Pancreas (tissue), 10 donors: ENCODE measurements at regions not wholly inside any gene's neighbourhood (a gene's known extent, or its start where the extent isn't known, plus 50 kb on each side); places are given as distances from the start of the nearest gene placed in this dataset.

Source experiments
- ATAC-seq, 4 donors: fragments of 200-7000 bp; cut with Tn5 transposase; one replicate each; pipeline versions ENCODE4 v1.8.0 to v1.9.1; 2020; ENCODE audit warnings: mild to moderate bottlenecking in 4 of 4, moderate library complexity in 4 of 4
- DNase-seq, 6 donors: peaks; one replicate each; pipeline ENCODE4 v3.0.0-alpha.2; 2020
- FAIRE-seq: peaks from 2 replicates; lab custom pipeline; 2012; peaks lifted over from hg19 to GRCh38; lab: Jason Lieb, UNC
- H3K27ac ChIP-seq, 4 donors: fragments of 200-600 bp; sonication (generic); 1 replicate in 3 of 4; 2 replicates in 1 of 4; pipeline versions ENCODE4 v1.5.0 to v1.8.0; 2020
- H3K27me3 ChIP-seq, 4 donors: fragments of 200-600 bp; one replicate each; pipeline ENCODE4 v1.8.0; 2021
- H3K36me3 ChIP-seq, 3 donors: fragments of 200-600 bp; sonication (generic) in 1 of 3; one replicate each; pipeline versions ENCODE4 v1.5.0 to v1.8.0; 2020 to 2021
- H3K4me1 ChIP-seq, 3 donors: fragments of 200-600 bp; one replicate each; pipeline ENCODE4 v1.8.0; 2021
- H3K4me3 ChIP-seq, 4 donors: fragments of 200-600 bp; sonication (generic) in 2 of 4; one replicate each; pipeline versions ENCODE4 v1.5.0 to v1.8.0; 2020 to 2021
- H3K9me3 ChIP-seq, 4 donors: fragments of 200-600 bp; one replicate each; pipeline ENCODE4 v1.8.0; 2021
- CTCF ChIP-seq, 4 donors: fragments of 200-600 bp; sonication (generic) in 3 of 4; IDR thresholded peaks; one replicate each; pipeline versions ENCODE4 v1.5.0 to v1.8.0; 2021; ENCODE audit warnings: antibody characterized with exemption in 4 of 4
- WGBS, 2 donors: extraction: QIAGEN DNeasy Blood & Tissue Kit; methylation state at CpG; one replicate each; pipeline ENCODE4 v1.1.7; 2013; 5-methylcytosine and 5-hydroxymethylcytosine counted together
- intact Hi-C, 3 donors: fragments of 100-400 bp; cut with DNase I; formaldehyde crosslinking; loops; one replicate each; pipeline versions ENCODE4 v1.11.1 to v1.14.2; 2022
- donor health status: healthy with polysubstance abuse.
- donor health status: DM: no; HTN: no; CAD: no; lungs with moderate emphysema.
- donor health status: DM: no; HTN: no; CAD: no.
- donor health status: control.
- donor health status: control.
- donor health status: Bipolar disorder and iron deficiency.
- donor health status: DM: yes; HTN: yes; CAD: no.
- donor health status: DM: no; HTN: no; CAD: no.
- donor health status: DM: no; HTN: no; CAD: no.
- donor health status: DM: yes; HTN: yes; CAD: no.

- Histone ChIP-seq H3K9me3 (no peaks in the 10 kb centered on the region), H3K36me3 (no peaks in the 10 kb centered on the region), H3K27ac (no peak overlapping the region), H3K27me3 (no peaks in the 10 kb centered on the region), H3K4me3 (no peak overlapping the region), H3K4me1 (no peaks in the 10 kb centered on the region)
- ATAC-seq (no peak), DNase-seq (no peak), FAIRE-seq (no peak)
- TF ChIP-seq CTCF (IDR thresholded peaks at IDR 0.05), result no peak
- intact Hi-C loops, result no loop called here
Observed at GRCh38 chr5:89840906-89841305, 568.6 kb downstream of the CETN3 start.

- ATAC-seq (no peak), DNase-seq (no peak), FAIRE-seq (no peak)
- no peak overlapping the region for H3K27ac ChIP-seq
- no peaks in the 10 kb centered on the region for H3K4me1 ChIP-seq
- no peaks in the 10 kb centered on the region for H3K36me3 ChIP-seq
- WGBS, 2 donors, result 52 to 58% methylated on average over 2 of the region's 2 CpGs
- no peaks in the 10 kb centered on the region for H3K27me3 ChIP-seq
- no peaks in the 10 kb centered on the region for H3K9me3 ChIP-seq
- intact Hi-C loops, result no loop called here
- TF ChIP-seq CTCF (IDR thresholded peaks at IDR 0.05), result no peak
- H3K4me3 ChIP-seq, result no peak overlapping the region
Observed at GRCh38 chr5:89830691-89831090, 578.9 kb downstream of the CETN3 start.

- no peak for DNase-seq
- no peak overlapping the region for H3K27ac ChIP-seq
- no peak for FAIRE-seq
- H3K27me3 ChIP-seq, result no peaks in the 10 kb centered on the region
- H3K4me1 ChIP-seq, result no peaks in the 10 kb centered on the region
- H3K4me3 ChIP-seq, result no peak overlapping the region
- H3K9me3 ChIP-seq, result no peaks in the 10 kb centered on the region
- TF ChIP-seq CTCF (IDR thresholded peaks at IDR 0.05), result no peak
- WGBS, 2 donors, result 75 to 76% methylated on average over 6 of the region's 6 CpGs
- H3K36me3 ChIP-seq, result no peaks in the 10 kb centered on the region
- no peak for ATAC-seq
- intact Hi-C loops, result no loop called here
Observed at GRCh38 chr5:89827960-89828359, 581.6 kb downstream of the CETN3 start.

- Histone ChIP-seq H3K27ac (no peak overlapping the region), H3K9me3 (no peaks in the 10 kb centered on the region), H3K27me3 (no peaks in the 10 kb centered on the region), H3K4me1 (no peaks in the 10 kb centered on the region), H3K36me3 (no peaks in the 10 kb centered on the region), H3K4me3 (no peak overlapping the region)
- 83 to 85% methylated on average over 14 of the region's 14 CpGs for WGBS, 2 donors
- DNase-seq, result no peak
- FAIRE-seq, result no peak
- no peak for ATAC-seq
- intact Hi-C loops, result no loop called here
- TF ChIP-seq CTCF (IDR thresholded peaks at IDR 0.05), result no peak
Observed at GRCh38 chr5:89827359-89827758, 582.2 kb downstream of the CETN3 start.

GRCh38 chr5:89826938-89827337 lies 582.6 kb downstream of the CETN3 start:
- Histone ChIP-seq H3K27me3 (no peaks in the 10 kb centered on the region), H3K4me1 (no peaks in the 10 kb centered on the region), H3K27ac (no peak overlapping the region), H3K4me3 (no peak overlapping the region), H3K36me3 (no peaks in the 10 kb centered on the region), H3K9me3 (no peaks in the 10 kb centered on the region)
- no peak for TF ChIP-seq CTCF (IDR thresholded peaks at IDR 0.05)
- DNase-seq, result no peak
- intact Hi-C loops, result no loop called here
- ATAC-seq, result no peak
- 81 to 85% methylated on average over 8 of the region's 8 CpGs for WGBS, 2 donors
- no peak for FAIRE-seq
